ENCODE measurements at regions not wholly inside any gene's neighbourhood (a gene's known extent, or its start where the extent isn't known, plus 50 kb on each side); places are given as distances from the start of the nearest gene placed in this dataset.

DNA sequence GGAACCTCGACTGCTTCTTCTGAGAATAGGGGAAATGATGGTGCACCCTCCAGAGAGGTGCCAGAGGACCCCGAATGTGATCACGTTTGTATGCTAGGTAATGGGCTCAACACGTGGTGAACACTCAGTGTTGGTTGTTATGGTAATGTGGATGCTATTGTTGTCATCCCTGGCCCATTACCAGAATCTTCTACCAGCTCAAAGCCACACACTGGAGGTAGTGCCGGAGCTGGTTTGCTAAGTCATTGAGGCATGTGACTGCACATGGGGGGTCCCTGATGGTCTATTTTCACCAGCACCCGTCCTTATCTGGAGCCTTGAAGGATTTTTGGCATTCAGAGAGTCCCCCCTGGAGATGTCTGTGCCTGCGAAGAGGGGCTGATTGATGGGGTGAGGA is 119.1 kb upstream of the CD82 start (continued):
- TF ChIP-seq YY1 (IDR thresholded peaks at IDR 0.05; ENCODE audit: extremely low read depth, insufficient replicate concordance, low read depth, low read length), result no peak

DNA sequence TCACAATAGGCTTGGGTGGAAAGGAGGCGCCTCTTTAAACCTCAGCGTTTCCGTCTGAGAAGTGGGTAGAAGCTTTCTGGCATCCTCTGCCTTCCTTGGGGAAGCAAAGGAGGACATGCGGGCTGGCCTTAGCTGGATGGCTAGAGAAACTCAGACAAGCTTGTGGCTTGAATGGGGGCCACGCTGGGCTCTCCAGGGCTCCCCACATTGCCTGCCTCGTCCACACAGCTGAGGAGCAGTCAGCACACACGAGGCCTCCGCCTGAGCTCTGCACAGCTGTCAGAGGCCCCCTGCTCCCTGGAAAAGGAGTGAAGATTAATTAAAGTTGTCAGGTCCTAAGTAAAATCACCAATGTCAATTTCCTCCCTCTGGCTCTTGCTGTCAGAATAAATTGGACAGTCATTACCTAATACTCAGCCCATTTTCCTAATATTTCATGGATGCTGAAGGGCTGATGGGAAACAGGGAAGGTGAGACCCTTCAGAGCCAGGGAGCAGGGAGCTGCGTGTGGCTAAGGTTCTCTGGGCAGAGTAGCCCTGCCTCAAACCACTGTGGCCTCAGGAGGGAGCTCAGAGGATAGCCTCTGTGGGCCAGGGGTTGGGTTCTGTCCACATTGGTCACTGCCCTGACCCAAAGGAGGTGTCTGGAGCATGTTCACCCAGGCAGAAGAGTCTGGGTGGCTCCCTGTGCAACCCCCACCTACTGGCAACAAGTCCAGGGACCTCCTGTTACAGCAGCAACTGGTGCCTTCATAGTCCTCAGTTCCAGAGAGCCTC is 118.3 kb upstream of the CD82 start:
- no peaks in the 10 kb centered on the region for H3K36me3 ChIP-seq (ENCODE audit: control insufficient read depth in 1 of 2, insufficient read depth in 2 of 2, low read length in 2 of 2)
- no peaks in the 10 kb centered on the region for H4K20me1 ChIP-seq (ENCODE audit: insufficient read depth)
- H2AFZ ChIP-seq (ENCODE audit: low read depth, low read length, poor library complexity, severe bottlenecking), result no peak overlapping the region
- no peak for DNase-seq (ENCODE audit: low read depth, low spot score)
- TF ChIP-seq EZH2phosphoT487 (IDR thresholded peaks at IDR 0.05; ENCODE audit: borderline replicate concordance), result no peak
- no peak for TF ChIP-seq ZNF274 (IDR thresholded peaks at IDR 0.05; ENCODE audit: low read depth, low read length)
- TF ChIP-seq ELF1 (IDR thresholded peaks at IDR 0.05; ENCODE audit: borderline replicate concordance, low read depth), result no peak
- no peak for TF ChIP-seq POLR2A (IDR thresholded peaks at IDR 0.05; ENCODE audit: borderline replicate concordance, extremely low read depth, insufficient read depth, insufficient read length)
- TF ChIP-seq TCF7L2 (IDR thresholded peaks at IDR 0.05; ENCODE audit: borderline replicate concordance, extremely low read depth, insufficient read depth, insufficient read length), result no peak
- no peak for TF ChIP-seq JUND (IDR thresholded peaks at IDR 0.05)
- no peak for TF ChIP-seq SRF (IDR thresholded peaks at IDR 0.05; ENCODE audit: low read depth)
- TF ChIP-seq FOSL1 (IDR thresholded peaks at IDR 0.05; ENCODE audit: low read depth), result no peak
- TF ChIP-seq, protein P1, sequence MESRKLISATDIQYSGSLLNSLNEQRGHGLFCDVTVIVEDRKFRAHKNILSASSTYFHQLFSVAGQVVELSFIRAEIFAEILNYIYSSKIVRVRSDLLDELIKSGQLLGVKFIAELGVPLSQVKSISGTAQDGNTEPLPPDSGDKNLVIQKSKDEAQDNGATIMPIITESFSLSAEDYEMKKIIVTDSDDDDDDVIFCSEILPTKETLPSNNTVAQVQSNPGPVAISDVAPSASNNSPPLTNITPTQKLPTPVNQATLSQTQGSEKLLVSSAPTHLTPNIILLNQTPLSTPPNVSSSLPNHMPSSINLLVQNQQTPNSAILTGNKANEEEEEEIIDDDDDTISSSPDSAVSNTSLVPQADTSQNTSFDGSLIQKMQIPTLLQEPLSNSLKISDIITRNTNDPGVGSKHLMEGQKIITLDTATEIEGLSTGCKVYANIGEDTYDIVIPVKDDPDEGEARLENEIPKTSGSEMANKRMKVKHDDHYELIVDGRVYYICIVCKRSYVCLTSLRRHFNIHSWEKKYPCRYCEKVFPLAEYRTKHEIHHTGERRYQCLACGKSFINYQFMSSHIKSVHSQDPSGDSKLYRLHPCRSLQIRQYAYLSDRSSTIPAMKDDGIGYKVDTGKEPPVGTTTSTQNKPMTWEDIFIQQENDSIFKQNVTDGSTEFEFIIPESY (IDR thresholded peaks at IDR 0.05; ENCODE audit: extremely low read depth, insufficient replicate concordance, low read length), result no peak
- no peak for TF ChIP-seq SP1 (IDR thresholded peaks at IDR 0.05; ENCODE audit: low read depth)
- TF ChIP-seq EGR1 (IDR thresholded peaks at IDR 0.05; ENCODE audit: low read depth), result no peak
- TF ChIP-seq SIN3A (IDR thresholded peaks at IDR 0.05; ENCODE audit: low read depth), result no peak
- no peak for TF ChIP-seq EZH2 (IDR thresholded peaks at IDR 0.05)
- TF ChIP-seq ZFX (IDR thresholded peaks at IDR 0.05), result no peak
- no peak for TF ChIP-seq CBX3 (IDR thresholded peaks at IDR 0.05; ENCODE audit: low read depth)
- no peak for TF ChIP-seq CEBPB (IDR thresholded peaks at IDR 0.05; ENCODE audit: low read depth)
- TF ChIP-seq, protein P2, sequence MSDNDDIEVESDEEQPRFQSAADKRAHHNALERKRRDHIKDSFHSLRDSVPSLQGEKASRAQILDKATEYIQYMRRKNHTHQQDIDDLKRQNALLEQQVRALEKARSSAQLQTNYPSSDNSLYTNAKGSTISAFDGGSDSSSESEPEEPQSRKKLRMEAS (IDR thresholded peaks at IDR 0.05), result no peak
- no peak for TF ChIP-seq POLR2AphosphoS5 (IDR thresholded peaks at IDR 0.05; ENCODE audit: low read depth, low read length)
- TF ChIP-seq, protein P3, sequence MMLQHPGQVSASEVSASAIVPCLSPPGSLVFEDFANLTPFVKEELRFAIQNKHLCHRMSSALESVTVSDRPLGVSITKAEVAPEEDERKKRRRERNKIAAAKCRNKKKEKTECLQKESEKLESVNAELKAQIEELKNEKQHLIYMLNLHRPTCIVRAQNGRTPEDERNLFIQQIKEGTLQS (IDR thresholded peaks at IDR 0.05), result no peak
- ChIA-PET POLR2A (no interaction called here), CTCF (no interaction called here), RAD21 (ENCODE audit: low non-redundant PET in 1 of 2, low total read pairs in 2 of 2, uncharacterized antibody in 2 of 2, unreplicated experiment in 2 of 2) (no interaction called here)
- H3K27me3 ChIP-seq (ENCODE audit: insufficient read depth, low read length), result no peaks in the 10 kb centered on the region
- ATAC-seq, result no peak
- peaks cover 6 to 12% of the 10 kb centered on the region in 2 experiments for H3K4me1 ChIP-seq (ENCODE audit: control insufficient read depth in 1 of 2, insufficient read depth in 2 of 2, low read length in 2 of 2)
- intact Hi-C loops (cut with micrococcal nuclease), result no loop called here
- no peaks in the 10 kb centered on the region for H3K9me2 ChIP-seq (ENCODE audit: insufficient read depth)
- H3K4me2 ChIP-seq (ENCODE audit: low read length), result no peak overlapping the region
- no peak overlapping the region for H3K27ac ChIP-seq (ENCODE audit: low read depth, low read length)
- no peaks in the 10 kb centered on the region for H3K79me2 ChIP-seq (ENCODE audit: insufficient read depth, low read length)
- no peak overlapping the region for H3K4me3 ChIP-seq (replicated peaks in 1 of 2; ENCODE audit: low read depth in 1 of 2, low read length in 2 of 2)
- no peaks in the 10 kb centered on the region for H3K9me3 ChIP-seq (ENCODE audit: control insufficient read depth in 1 of 2, insufficient read depth in 1 of 2, low read depth in 1 of 2, low read length in 2 of 2)
- BruUV-seq (replicated peaks), result no TSS peak
- H3K9ac ChIP-seq (ENCODE audit: low read length), result no peak overlapping the region

All from HCT116 (cell line).